Endodermal cell (in vitro differentiated cells): ENCODE measurements at regions not wholly inside any gene's neighbourhood (a gene's known extent, or its start where the extent isn't known, plus 50 kb on each side); places are given as distances from the start of the nearest gene placed in this dataset.

ENCODE experiments used
- DNase-seq: peaks from one replicate; pipeline ENCODE4 v3.0.0-alpha.2; 2017
- H3K27ac ChIP-seq: 2 replicates; pipeline ENCODE4 v1.5.1; 2013; ENCODE audit warnings: mild to moderate bottlenecking, low read depth, low read length, moderate library complexity
- H3K27me3 ChIP-seq: 2 replicates; pipeline ENCODE4 v1.6.1; 2013; ENCODE audit warnings: mild to moderate bottlenecking, low read length, moderate library complexity; ENCODE audit not compliant: insufficient read depth, control insufficient read depth, poor library complexity, severe bottlenecking
- H3K36me3 ChIP-seq: 2 replicates; pipeline ENCODE4 v1.7.0; 2013; ENCODE audit warnings: mild to moderate bottlenecking, low read length, moderate library complexity; ENCODE audit not compliant: control insufficient read depth, insufficient read depth
- H3K4me1 ChIP-seq: one replicate; pipeline ENCODE4 v1.7.0; 2013; ENCODE audit warnings: low read length; ENCODE audit not compliant: control insufficient read depth, insufficient read depth
- H3K4me3 ChIP-seq: 2 replicates; pipeline ENCODE4 v1.5.1; 2013; ENCODE audit warnings: mild to moderate bottlenecking, low read length, moderate library complexity
- H3K9ac ChIP-seq: 2 replicates; pipeline ENCODE4 v1.6.1; 2013; ENCODE audit warnings: mild to moderate bottlenecking, low read length, moderate library complexity; ENCODE audit not compliant: poor library complexity, severe bottlenecking; ENCODE audit errors: extremely low read depth
- H3K9me3 ChIP-seq: 2 replicates; pipeline ENCODE4 v1.6.1; 2013; ENCODE audit warnings: mild to moderate bottlenecking, low read length, moderate library complexity; ENCODE audit not compliant: control insufficient read depth
- H3K27ac Mint-ChIP-seq: 2 replicates; pipeline ENCODE4 v1.8.0; 2020; ENCODE audit warnings: mixed read lengths
- H3K27me3 Mint-ChIP-seq: 2 replicates; pipeline ENCODE4 v1.8.0; 2021; ENCODE audit warnings: mild to moderate bottlenecking, mixed read lengths; ENCODE audit not compliant: insufficient read depth
- H3K36me3 Mint-ChIP-seq: 2 replicates; pipeline ENCODE4 v1.8.0; 2020; ENCODE audit warnings: low read depth, mixed read lengths
- H3K4me1 Mint-ChIP-seq: 2 replicates; pipeline ENCODE4 v1.8.0; 2020; ENCODE audit warnings: mixed read lengths
- H3K4me3 Mint-ChIP-seq: 2 replicates; pipeline ENCODE4 v1.8.0; 2020; ENCODE audit warnings: mild to moderate bottlenecking, moderate library complexity, mixed read lengths
- H3K9me3 Mint-ChIP-seq: 2 replicates; pipeline ENCODE4 v1.8.0; 2020; ENCODE audit warnings: mild to moderate bottlenecking, mixed read lengths
- WGBS, 2 experiments: methylation state at CpG; one replicate each; pipeline versions ENCODE4 v1.1.5 to v1.1.7; 2013; ENCODE audit warnings: missing lambda C conversion rate in 2 of 2, mixed read lengths in 1 of 2; ENCODE audit not compliant: insufficient coverage in 1 of 2, insufficient read length in 1 of 2; 5-methylcytosine and 5-hydroxymethylcytosine counted together
- TF ChIP-seq, protein P1 (sequence below): fragments of 200-600 bp; sonication (generic); conservative IDR thresholded peaks from 2 replicates; pipeline ENCODE4 v1.5.0; 2021; ENCODE audit warnings: antibody characterized with exemption, mild to moderate bottlenecking

DNA sequence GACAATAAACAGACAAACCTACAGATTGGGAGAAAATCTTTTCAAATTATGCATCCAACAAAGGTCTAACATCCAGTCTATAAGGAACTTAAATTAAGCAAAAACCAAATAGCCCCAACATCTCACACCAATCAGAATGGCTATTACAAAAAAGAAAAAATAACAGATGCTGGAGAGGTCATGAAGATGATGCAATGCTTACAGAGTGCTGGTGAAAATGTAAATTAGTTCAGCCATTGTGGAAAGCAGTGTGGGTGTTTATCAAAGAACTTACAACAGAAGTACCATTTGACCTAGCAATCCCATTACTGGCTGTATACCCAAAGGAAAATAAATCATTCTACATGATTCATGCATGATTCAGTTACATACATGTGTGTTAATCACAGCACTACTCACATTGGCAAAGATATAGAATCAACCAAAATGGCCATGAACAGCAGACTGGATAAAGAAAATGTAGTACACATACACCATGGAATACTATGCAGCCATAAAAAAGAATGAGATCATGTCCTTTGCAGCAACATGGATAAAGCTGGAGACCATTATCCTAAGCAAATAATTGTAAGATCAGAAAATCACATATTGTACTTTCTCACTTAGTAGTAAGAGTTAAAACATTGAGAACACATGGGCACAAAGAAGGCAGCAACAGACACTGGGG, 223.9 kb upstream of the WSB1 start:
- H3K4me1 Mint-ChIP-seq: no peaks in the 10 kb centered on the region
- no peak overlapping the region for H3K9ac ChIP-seq
- H3K4me3 ChIP-seq: no peak overlapping the region
- H3K9me3 ChIP-seq: peaks cover 90% of the 10 kb centered on the region
- no peak overlapping the region for H3K27ac Mint-ChIP-seq
- no peaks in the 10 kb centered on the region for H3K27me3 ChIP-seq
- no peak for DNase-seq
- no peak overlapping the region for H3K4me3 Mint-ChIP-seq
- H3K36me3 Mint-ChIP-seq: no peaks in the 10 kb centered on the region
- H3K27ac ChIP-seq: no peak overlapping the region
- H3K4me1 ChIP-seq: no peaks in the 10 kb centered on the region
- TF ChIP-seq, protein P1, sequence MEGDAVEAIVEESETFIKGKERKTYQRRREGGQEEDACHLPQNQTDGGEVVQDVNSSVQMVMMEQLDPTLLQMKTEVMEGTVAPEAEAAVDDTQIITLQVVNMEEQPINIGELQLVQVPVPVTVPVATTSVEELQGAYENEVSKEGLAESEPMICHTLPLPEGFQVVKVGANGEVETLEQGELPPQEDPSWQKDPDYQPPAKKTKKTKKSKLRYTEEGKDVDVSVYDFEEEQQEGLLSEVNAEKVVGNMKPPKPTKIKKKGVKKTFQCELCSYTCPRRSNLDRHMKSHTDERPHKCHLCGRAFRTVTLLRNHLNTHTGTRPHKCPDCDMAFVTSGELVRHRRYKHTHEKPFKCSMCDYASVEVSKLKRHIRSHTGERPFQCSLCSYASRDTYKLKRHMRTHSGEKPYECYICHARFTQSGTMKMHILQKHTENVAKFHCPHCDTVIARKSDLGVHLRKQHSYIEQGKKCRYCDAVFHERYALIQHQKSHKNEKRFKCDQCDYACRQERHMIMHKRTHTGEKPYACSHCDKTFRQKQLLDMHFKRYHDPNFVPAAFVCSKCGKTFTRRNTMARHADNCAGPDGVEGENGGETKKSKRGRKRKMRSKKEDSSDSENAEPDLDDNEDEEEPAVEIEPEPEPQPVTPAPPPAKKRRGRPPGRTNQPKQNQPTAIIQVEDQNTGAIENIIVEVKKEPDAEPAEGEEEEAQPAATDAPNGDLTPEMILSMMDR: no peak
- H3K27me3 Mint-ChIP-seq: no peaks in the 10 kb centered on the region
- peaks cover 94% of the 10 kb centered on the region for H3K9me3 Mint-ChIP-seq
- no peaks in the 10 kb centered on the region for H3K36me3 ChIP-seq

DNA sequence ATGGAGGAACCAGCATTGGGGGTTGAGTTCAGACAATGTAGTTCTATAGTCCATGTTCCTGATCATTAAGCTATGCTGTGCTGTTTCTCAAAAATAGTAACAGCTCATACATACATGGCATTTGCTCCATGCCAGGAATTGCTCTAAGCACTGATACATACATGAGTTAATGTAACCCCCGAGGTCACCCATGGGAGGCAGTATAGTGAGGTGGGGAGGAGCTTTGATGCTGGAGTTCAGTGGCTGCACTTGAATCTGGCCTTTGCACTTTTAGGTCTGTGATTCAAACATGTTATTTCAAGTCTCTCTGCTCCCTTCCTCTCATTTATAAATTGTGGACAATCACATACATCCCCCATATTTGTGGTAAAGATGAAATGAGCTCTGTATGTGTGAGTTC, 223.1 kb upstream of the WSB1 start:
- DNase-seq: no peak
- H3K27me3 ChIP-seq: no peaks in the 10 kb centered on the region
- Mint-ChIP-seq H3K27ac (no peak overlapping the region), H3K4me1 (no peaks in the 10 kb centered on the region), H3K9me3 (peaks cover 94% of the 10 kb centered on the region), H3K4me3 (no peak overlapping the region), H3K36me3 (no peaks in the 10 kb centered on the region), H3K27me3 (no peaks in the 10 kb centered on the region)
- 88% methylated on average over 1 of the region's 1 CpG; no CpG with 5 or more reads in 1 of the 2 experiments for WGBS, 2 experiments
- peaks cover 90% of the 10 kb centered on the region for H3K9me3 ChIP-seq
- H3K36me3 ChIP-seq: no peaks in the 10 kb centered on the region
- no peaks in the 10 kb centered on the region for H3K4me1 ChIP-seq
- no peak overlapping the region for H3K4me3 ChIP-seq
- no peak overlapping the region for H3K9ac ChIP-seq
- TF ChIP-seq, protein P1: no peak
- no peak overlapping the region for H3K27ac ChIP-seq

DNA sequence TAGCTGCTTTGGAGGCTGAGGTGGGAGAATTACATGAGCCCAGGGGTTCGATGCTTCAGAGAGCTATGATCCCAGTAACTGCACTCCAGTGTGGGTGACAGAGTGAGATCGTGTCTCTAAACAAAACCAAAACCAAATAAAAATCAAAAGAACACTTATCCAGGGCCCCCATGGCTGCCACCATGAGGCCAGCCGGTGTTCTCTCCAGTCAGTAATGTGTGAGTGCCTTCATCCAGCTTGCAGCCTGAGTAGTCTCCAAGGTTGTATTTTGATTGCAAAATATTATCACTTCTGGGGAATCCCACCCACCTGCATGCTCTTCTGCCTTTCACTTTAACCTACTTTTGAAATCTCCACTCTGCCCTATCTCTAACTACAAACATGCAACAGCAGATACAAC, 221.0 kb upstream of the WSB1 start:
- no peak overlapping the region for H3K27ac ChIP-seq
- H3K27me3 ChIP-seq: no peaks in the 10 kb centered on the region
- H3K36me3 Mint-ChIP-seq: no peaks in the 10 kb centered on the region
- no peaks in the 10 kb centered on the region for H3K4me1 ChIP-seq
- H3K9me3 ChIP-seq: peaks cover 94% of the 10 kb centered on the region
- no peak overlapping the region for H3K27ac Mint-ChIP-seq
- 57% methylated on average over 1 to 3 of the region's 3 CpGs for WGBS, 2 experiments
- H3K27me3 Mint-ChIP-seq: no peaks in the 10 kb centered on the region
- H3K36me3 ChIP-seq: no peaks in the 10 kb centered on the region
- no peak for DNase-seq
- H3K4me1 Mint-ChIP-seq: no peaks in the 10 kb centered on the region
- no peak overlapping the region for H3K4me3 ChIP-seq
- H3K9ac ChIP-seq: no peak overlapping the region
- H3K4me3 Mint-ChIP-seq: no peak overlapping the region
- TF ChIP-seq, protein P1: no peak
- H3K9me3 Mint-ChIP-seq: peaks cover 95% of the 10 kb centered on the region
